Jurkat, Clone E6-1 (cell line): ENCODE measurements at regions not wholly inside any gene's neighbourhood (a gene's known extent, or its start where the extent isn't known, plus 50 kb on each side); places are given as distances from the start of the nearest gene placed in this dataset.
"Not testable (repeated sequence)": the region's sequence is repeated elsewhere in the genome, so short reads cannot be mapped to it uniquely, and the experiment has no call there.

Experiments used
- DNase-seq: peaks from one replicate; pipeline ENCODE4 v3.0.0-alpha.2; 2011; ENCODE audit warnings: low read depth, low spot score
- H3K4me3 ChIP-seq: 2 replicates; pipeline ENCODE4 v1.5.1; 2011; ENCODE audit warnings: mild to moderate bottlenecking, low read length, control low read depth, moderate library complexity

DNA sequence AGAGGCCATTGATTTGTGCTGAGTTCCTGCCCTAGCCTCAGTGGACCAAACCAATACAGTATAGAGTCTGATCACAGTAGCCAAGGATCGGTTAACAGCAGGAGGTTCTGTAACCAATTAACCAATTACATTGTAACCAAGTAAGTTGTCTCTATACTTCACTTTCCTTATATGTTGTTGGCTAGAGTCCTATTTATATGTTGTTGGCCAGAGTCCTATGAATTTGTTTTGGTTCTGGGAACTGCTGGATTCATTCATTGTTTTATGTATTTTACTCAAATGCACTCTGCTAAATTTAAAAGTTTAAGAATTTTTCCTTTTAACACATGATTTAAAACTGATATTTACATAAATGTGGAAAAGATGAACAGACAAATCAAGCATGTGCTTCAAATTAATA lies 597.4 kb upstream of the HS3ST5 start:
- DNase-seq, result no peak
- H3K4me3 ChIP-seq, result no peak overlapping the region

DNA sequence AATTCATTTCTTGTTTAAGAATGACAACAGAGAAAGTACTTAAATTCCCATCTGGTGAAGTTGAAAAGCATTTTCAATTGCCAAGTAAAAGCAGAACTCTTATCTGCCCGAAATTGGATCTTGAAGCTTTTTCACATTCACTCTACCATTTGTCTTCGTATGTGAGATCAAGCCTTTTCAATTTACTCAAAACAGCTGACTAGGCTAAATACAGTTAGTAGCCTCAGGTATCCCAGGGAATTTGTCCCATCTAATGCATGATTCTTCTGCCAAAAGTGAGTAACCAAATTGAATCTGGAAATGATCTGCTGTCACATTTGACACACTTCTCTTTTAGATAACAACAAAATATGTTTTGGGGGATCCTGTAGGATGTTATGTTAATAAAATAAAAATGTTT lies 596.8 kb upstream of the HS3ST5 start:
- no peak for DNase-seq
- no peak overlapping the region for H3K4me3 ChIP-seq

DNA sequence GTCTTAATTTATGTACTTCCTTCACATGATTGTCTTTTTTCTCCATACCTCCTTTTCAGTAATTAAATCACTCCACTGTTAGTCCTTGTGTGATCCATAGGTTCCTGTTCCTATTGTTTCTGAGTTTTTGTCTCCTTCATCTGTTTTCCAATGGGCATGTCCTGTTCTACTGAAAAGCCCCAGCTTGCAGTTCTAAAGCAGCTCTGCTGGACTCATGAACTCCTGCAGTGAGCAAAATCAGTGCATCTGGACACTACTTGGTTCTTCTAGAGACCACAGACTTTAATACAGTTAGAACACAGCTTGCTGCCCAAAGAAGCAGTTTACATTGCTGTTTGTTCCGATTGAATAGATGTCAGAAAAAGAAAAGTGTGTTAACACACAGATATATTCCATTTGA lies 593.3 kb upstream of the HS3ST5 start:
- H3K4me3 ChIP-seq, result no peak overlapping the region
- no peak for DNase-seq

GRCh38 chr6:114934079-114934478 lies 591.3 kb upstream of the HS3ST5 start:
- H3K4me3 ChIP-seq, result no peak overlapping the region
- no peak for DNase-seq

DNA sequence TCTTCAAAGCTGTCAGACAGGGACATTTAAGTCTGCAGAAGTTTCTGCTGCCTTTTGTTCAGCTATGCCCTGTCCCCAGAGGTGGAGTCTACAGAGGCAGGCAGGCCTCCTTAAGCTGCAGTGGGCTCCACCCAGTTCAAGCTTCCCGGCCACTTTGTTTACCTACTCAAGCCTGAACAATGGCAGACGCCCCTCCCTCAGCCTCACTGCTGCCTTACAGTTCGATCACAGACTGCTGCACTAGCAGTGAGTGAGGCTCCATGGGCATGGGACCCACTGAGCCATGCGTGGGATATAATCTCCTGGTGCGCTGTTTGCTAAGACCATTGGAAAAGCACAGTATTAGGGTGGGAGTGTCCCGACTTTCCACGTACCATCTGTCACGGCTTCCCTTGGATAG lies 585.9 kb upstream of the HS3ST5 start:
- DNase-seq, H3K4me3 ChIP-seq: not testable (repeated sequence)

DNA sequence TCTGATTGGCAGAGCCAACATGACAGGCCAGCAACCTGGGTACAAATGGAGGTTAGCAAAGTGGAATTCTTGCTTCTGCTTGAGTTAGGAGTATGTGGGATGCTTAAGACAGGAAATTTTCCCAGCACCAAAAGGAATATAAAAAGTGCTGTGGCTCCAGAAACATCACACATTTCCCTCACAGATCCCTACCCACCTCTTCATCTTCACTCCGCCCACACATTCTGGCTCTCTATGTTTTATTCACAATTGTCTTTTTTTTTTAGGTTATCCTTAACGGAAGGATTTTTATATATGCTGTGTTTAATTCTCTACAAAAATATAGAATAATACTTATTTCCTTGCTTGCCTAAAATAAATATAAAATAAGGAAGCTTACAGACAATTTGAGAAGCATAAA lies 563.3 kb upstream of the HS3ST5 start:
- no peak for DNase-seq

DNA sequence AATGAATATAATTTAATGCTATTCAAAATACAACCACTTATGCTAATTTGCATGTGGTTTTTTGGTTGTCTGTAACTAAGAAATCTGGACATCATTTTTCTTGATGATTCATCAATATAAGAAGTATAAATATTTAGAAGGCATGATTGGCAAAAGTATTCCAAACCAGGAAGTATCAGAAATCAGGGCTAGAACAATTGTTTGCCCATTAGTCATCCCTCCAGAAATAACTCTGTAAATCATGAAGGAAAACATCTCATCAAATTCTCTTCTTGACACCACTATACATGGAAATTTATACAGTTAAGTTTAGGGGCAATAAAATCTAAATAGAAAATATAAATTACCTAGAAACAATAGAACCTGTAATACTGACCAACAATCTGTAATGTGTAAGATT lies 554.7 kb upstream of the HS3ST5 start:
- DNase-seq, result no peak

More for the DNA sequence above, 563.3 kb upstream of the HS3ST5 start:
- no peak overlapping the region for H3K4me3 ChIP-seq

GRCh38 chr6:114892211-114892610 lies 549.4 kb upstream of the HS3ST5 start:
- no peak for DNase-seq

More for the DNA sequence above, 554.7 kb upstream of the HS3ST5 start:
- no peak overlapping the region for H3K4me3 ChIP-seq

GRCh38 chr6:114888241-114888640 lies 545.4 kb upstream of the HS3ST5 start:
- DNase-seq, result no peak
- H3K4me3 ChIP-seq, result no peak overlapping the region

More at GRCh38 chr6:114892211-114892610, 549.4 kb upstream of the HS3ST5 start:
- H3K4me3 ChIP-seq, result no peak overlapping the region

DNA sequence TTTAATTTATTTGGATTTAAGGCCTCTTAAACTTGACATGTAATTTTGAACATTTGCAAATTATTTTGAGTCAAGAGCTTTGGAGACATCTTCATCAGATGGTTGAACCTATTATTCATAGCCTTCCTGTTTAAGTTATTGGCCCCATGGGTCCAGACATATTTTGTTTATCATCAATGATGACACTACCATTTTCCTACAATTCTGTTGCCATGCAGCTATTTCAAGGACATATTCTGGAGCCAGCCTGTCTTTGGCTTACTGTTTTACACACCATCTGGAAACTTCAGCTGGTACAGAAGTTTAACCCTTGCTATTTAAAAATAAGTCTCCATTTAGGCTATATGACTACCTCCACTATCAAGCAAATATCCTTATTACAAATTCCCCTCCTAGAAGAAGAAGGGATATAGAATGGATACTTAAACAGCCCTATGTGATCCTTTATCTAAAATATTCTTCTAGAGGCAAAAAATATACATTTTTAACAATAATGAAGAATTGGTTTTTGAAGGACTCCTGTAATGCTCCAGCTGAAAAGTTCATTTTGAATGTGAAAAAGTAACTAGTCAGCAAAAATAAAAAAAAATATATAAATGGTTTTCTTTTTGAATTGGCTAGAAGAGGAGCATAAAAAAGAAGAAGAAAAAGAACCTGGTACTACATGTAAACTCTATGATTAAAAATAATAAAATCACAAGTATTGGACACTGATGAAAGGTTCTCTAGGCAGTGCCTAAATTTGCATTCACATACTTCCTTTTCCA lies 544.0 kb upstream of the HS3ST5 start:
- H3K4me3 ChIP-seq, result no peak overlapping the region
- no peak for DNase-seq

GRCh38 chr6:114879693-114880092 lies 536.9 kb upstream of the HS3ST5 start:
- no peak overlapping the region for H3K4me3 ChIP-seq
- DNase-seq, result no peak

GRCh38 chr6:114878091-114878490 lies 535.3 kb upstream of the HS3ST5 start:
- H3K4me3 ChIP-seq, result no peak overlapping the region
- no peak for DNase-seq

DNA sequence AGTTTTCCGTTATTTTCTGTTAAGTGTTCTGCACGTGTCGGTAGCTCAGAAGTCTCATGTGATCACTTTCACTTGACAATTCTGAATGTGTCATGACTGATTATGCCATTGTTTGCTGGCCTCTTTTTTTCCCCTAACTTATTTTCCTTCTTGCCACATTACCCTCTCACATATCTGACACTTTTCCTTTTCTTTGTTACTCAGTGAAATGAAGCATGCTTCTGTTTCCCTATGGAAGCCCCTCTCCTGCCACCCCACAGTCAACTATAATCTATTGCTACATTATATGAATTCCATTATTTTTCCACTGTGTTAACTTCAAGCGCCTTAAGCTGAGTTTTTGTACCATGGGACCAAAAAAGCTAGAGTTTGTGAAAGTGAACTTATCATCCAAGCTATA lies 531.6 kb upstream of the HS3ST5 start:
- no peak overlapping the region for H3K4me3 ChIP-seq
- no peak for DNase-seq

GRCh38 chr6:114865506-114865905 lies 522.7 kb upstream of the HS3ST5 start:
- DNase-seq, result not testable (repeated sequence)

DNA sequence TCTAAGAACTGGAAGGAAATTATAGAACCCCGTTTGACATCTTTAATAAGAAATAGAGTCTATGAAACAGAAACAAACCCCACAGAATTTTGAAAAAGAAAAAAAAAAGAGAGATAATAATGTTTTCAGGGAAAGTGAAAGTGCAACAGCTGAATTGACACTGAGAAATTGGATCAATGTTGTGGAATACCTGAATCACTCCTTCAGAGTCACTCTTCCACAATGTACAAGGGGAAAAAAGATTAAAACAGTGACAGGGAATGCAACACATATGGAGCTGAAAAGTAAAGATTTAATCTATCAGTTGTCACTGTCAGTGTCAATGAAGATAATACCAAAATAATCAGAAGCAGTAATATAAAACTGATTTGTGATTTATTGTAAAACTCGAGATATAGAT lies 520.8 kb upstream of the HS3ST5 start:
- DNase-seq, result no peak
- H3K4me3 ChIP-seq, result no peak overlapping the region

More at GRCh38 chr6:114865506-114865905, 522.7 kb upstream of the HS3ST5 start:
- H3K4me3 ChIP-seq, result not testable (repeated sequence)

DNA sequence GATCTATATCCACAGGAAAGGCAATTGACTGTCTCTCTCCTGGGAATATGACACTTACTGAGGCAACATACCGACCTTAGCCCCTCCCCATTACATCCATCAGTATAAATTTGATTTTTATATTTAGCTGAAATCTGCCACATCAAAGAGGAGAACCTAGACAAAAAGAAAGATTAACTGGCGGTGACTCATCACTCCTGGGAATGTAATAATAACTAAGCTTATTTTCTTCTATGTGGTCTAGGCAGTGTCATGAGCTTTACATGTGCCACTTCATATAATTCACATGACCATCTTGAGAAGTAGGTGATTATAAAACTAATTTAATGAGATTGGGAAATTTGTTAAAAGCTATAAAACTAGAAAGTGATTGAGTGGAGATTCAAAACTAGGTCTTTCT lies 520.0 kb upstream of the HS3ST5 start:
- no peak overlapping the region for H3K4me3 ChIP-seq
- no peak for DNase-seq

DNA sequence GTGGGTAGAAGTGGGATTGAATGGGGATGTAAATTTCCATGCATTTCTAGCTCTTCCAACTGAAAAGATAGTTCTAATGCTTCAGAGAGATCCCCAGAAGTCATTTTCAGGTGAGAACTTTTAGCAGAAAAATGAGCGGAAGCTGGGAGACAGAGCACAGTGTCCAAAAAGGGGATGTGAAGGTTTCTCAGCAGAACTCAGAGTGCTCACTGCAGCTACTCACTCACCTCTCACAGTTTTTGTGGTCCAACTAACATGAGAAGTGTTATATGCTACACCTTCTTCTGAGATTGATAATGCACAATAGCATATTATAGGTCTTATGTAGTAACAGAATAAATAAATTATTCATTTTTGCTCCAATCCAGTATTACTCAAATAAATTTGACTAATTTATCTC lies 519.2 kb upstream of the HS3ST5 start:
- DNase-seq, result no peak
- no peak overlapping the region for H3K4me3 ChIP-seq

- no peak for DNase-seq
- no peak overlapping the region for H3K4me3 ChIP-seq
These were observed 501.5 kb upstream of the HS3ST5 start for GRCh38 chr6:114844359-114844758.

GRCh38 chr6:114839019-114839418 lies 496.2 kb upstream of the HS3ST5 start:
- DNase-seq, result no peak
- H3K4me3 ChIP-seq, result no peak overlapping the region

DNA sequence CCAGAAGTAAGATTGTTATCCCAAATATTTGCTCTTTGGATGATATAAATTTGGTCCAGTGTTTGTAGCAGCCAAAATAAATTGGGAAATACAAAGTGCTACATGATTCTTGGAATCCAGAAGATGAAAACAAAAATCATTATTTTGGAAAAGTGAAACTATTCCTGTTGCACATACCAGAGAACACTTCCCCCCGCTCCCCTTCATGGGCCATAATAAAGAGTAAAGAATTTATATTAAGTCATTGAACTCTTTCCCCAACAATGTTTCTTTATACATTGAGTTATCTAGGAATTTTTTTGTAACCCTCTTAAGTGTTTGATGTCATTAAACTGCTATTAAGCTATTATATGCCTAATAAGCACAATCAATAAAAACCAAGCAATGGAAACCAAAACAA lies 490.4 kb upstream of the HS3ST5 start:
- no peak overlapping the region for H3K4me3 ChIP-seq
- DNase-seq, result no peak

DNA sequence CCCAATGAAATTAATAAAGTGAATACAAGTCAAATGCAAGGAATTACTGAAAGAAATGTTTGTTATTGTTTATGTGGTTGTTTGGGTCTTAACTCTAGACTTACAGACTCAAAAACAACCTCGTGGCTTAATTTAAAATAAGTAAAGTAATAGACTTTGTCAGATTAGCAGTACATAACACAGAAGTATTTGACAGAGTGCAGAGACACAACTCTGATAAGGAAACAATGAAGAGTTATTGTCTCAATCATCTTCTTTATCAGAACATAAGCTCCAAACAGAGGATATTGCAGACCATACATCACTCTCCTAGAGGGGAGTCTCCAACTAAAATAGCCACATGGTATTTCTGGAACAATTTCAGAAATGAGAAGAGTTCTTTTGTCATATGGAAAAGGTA lies 487.7 kb upstream of the HS3ST5 start:
- DNase-seq, result no peak
- H3K4me3 ChIP-seq, result no peak overlapping the region
